Stimulated activated CD4-positive, alpha-beta T cell treated with anti-CD3 and anti-CD28 coated beads, Interleukin-1b, Interleukin-23, amount 100 ng/mL, for 1 hour (primary cell): ENCODE measurements at regions not wholly inside any gene's neighbourhood (a gene's known extent, or its start where the extent isn't known, plus 50 kb on each side); places are given as distances from the start of the nearest gene placed in this dataset.

ENCODE experiments used
- DNase-seq, 2 donors: peaks; one replicate each; pipeline ENCODE4 v3.0.0-alpha.2; 2020; ENCODE audit warnings: low read depth in 2 of 2

DNA sequence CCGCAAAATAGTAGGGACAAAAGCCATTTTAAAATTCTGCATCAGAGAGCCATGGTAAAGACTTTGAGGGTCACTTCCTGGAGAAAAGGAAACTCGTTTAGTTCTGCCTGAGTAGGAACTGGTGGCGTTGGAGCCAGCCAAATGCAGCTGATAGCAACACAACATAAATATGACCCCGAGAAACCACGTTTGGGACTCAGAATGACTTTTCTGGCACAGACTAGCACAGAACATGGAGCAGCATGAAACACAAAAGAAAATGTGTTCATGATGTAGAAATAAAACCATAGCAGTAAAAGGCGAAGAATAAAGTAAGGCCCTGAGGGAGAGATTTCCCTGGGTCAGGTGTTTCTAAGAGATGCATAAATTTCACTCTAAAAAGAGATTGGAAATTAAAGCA, 149.2 kb upstream of the KLHL29 start:
- no peak for DNase-seq

DNA sequence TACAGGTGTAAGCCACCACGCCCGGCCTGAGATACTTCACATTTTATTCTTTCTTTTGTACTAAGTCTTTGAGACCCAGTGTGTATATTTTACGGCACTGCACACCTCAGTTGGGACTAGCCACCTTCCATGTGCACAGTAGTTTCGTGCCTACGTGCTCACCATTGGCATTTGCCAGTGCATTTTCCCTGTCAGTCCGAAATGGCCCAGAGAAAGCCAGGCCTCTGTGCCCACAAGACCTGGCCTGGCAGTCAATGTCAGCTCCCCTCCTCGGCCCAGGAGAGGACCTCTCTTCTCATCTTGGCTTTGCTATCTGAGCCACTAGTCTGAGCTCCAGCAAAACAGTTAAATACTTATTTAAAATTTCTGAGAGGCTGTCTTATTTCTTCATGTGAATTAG, 147.8 kb upstream of the KLHL29 start:
- no peak for DNase-seq

DNA sequence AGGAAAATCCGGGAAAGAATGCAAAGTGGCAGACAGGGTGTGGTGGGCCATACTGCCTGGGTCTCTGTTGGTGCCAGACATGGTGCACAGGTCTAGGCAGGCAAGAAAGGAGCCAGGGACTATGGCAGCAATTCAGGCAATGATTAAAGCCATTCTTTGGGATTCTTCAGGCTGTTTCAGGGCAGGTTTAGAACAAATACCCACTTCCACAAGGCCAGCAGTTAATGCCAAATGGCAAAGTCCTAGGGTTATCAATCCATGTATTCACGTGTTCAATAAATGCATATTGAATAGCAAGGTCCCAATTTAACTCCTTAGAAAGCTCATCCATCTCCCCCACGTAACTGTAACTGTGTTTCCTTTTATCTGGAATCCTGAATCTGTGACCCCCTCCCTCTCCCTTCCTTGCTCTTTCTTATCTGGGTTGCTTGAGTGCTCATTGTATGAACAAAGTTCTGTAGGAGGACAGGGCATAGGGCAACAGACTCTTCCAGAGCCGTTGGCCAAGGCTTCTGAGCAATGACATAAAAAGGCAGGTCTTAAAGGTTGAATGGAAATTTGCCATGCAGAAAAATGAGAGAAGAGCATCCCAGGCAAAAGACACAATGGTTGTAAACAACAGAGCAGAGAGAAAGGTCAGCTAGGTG, 146.8 kb upstream of the KLHL29 start:
- no peak for DNase-seq

DNA sequence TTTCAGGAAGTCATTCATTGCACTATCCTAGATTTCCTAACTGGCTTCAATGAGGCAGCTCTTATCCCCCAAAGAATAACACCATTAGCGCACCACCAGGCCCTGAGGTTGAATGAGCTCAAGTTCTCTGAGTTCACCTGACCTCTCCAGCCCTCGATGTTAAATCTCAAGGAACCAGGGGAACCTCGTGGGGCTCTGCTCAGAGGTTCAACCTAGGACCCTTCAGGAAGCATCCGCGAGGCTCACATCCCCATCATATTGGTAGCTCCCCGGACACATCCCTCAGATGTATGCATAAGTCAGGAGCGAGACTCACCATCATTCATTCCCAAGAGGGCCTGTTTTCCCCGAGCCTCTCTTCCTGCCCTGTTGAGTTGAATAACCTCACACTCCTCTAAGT, 145.6 kb upstream of the KLHL29 start:
- no peak for DNase-seq

DNA sequence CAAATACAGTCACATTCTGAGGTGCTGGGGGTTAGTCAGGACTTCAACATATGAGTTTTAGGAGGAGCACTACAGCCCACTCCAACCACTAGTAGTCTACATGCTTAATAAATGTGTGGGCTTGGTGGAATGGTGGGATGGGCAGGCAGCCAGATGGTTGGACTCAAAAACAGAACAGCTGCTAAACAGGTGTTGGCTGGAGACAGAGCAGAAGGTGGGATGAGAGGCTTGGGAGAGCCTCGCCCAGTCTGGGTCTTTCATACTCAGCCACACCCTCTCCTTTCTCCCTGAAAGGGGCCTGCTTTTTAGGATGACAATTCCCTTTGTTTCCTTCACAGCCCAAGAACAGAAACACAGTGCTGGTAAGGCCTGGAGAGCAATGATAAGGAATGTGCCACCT, 143.9 kb upstream of the KLHL29 start:
- DNase-seq: no peak

DNA sequence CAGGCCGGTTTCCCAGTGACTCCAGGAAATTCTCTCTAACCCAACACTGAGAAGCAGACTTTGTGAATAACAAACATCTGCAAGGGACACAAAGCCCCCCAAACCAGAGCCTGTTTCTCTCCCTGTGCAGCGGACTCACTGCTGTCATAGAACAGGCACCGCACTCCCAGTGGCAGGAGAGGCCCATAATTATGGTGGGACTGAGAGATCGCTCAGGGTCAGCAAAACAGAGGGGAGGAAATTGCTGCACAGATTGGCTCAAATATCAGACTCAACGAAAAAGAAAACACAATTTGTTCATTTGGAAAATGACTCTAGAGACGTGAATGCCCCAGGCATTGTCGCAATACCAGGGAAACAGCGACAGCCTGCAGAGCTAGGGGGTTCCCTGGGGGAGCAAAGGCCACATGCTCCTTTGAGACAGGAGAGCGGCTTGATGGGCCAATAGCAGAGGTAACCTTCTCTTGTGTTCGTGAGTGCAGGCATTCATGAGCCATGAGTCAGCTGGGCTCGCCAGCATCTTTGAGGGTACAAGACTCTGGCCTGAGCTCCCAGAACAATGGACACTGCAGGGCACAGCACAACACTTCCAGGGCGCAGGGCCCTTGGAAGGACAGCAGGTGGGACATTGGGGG, 143.3 kb upstream of the KLHL29 start:
- no peak for DNase-seq

DNA sequence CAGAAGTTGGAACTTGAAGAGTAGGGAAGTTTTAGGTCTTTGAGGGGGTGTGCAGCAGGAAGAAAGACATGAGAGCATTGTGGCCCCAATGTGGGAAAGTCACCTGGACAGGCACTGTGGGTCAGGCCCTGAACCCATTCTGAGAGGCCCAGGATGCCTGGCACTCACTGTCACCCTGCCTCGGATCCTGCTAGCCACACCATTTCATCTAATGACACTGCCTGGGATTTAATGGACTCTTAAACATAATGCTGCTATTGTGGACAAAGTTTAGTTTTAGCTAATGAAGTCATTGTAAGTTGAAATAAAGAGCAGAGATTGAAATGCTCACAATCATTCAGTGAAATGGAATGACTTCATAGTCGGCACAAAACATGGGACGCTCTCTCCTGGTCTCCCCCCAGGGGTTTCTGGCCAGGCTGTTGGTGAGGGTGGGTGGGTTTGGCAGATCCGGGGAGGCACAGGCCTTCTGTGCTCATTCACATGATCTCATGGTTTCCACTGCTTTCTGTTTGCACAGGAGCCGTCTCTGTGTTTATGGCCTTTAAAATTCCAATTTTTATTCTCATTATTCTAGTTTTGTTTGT, 141.8 kb upstream of the KLHL29 start:
- DNase-seq: no peak

DNA sequence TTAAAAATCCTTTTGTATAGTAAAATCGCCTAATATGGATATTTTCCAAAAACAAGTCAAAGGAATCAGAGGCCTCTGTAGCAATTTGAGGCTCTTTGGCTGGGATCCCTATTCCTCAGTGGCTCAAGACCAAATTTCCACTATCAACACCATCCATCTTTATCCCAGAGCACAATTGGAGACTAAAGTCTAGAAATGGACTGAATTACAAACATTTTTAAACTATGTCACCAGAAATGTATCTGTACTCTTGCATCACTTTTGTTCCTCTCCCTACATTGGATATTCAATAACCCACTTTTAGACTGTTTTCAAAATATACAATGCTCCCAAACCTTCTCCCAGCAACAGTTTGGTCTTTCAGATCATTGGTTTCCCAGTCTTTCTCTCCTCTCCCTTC, 140.4 kb upstream of the KLHL29 start:
- no peak for DNase-seq

DNA sequence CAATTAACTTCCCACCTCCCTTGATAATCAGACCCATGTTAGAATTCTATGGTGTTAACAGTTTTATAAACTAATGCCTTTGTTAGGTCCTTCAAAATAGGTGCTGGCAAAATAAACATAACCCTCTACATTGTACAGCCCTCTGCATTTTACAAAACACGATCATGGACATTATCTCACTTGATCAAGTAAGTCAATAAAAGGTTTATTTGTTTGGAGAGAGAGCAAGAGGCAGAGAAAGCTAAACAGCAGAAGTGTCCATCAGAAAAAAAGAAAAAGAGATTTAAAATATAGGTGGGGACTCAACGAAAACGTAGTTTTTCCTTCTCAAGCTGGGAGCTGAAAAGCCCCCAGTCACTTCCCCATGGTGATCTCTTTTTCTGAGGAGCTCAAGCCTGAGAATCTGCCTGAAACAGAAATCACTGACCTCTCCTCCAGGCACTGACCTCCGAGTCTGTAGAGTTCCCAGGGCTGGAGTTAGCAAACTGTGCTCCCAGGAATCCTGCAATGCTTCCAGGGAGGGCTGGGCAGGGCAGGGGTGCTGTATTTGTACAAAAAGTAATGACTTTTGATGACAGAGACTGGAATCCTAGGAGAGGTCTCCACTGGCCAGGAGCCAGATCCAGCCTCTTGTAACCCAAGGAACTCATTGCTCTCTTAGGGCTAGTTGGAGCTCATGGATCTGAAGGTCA, 137.8 kb upstream of the KLHL29 start:
- no peak for DNase-seq

DNA sequence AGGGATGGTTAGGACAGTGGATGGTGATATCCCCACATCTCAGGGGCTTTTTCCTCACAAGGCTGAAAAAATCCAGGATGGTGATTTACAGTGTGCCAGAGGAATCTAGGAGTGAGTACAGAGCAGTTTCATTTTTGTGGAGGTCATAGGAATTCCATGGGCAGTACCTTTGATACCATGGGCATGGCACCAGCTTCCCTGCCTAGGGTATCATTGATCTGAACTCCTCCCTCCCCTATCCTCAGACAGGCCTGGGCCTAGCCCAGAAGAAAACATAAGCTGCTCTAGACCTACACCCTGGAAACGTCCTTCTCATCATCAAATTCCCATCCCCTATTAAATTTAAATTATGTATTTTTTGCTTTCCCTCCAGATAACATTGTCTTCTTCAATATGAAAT, 136.3 kb upstream of the KLHL29 start:
- DNase-seq: no peak

DNA sequence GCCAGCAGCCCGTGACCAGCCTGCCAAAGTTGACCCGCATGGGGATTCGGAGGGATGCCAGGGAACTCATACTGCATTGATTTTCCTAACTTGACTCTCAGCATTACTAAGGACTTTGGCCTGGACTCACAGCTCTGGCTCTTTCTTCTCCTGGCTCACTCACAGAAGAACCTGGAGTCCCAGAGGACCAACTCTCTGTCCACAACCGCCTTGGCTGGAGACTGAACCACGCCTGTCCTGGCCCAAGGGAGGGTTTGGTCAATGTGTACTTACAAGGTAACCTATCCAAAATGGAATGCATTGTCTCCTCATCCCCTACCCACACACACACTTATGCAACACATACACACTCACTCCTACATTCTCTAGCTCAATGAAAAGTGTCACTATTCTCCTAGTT, 135.6 kb upstream of the KLHL29 start:
- DNase-seq: no peak

DNA sequence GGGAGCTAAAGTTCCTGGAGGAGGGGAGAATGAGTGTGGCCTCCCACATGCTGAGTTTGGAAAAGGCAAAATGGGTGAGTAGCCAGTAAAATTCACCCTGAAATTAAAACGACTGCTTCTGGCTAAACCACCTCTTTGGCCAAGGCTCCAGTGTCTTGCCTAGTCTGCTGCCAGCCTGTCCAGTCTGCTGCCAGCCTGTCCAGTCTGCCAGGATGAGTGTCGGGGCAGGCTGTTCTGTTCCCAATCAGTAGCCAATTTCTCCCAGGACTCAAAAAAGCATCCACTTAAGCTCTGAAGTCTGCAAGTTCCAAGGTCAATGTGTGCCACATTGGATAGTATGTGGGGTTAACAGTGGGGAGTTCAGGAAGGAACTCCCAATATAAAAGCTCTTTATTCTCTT, 134.6 kb upstream of the KLHL29 start:
- no peak for DNase-seq

DNA sequence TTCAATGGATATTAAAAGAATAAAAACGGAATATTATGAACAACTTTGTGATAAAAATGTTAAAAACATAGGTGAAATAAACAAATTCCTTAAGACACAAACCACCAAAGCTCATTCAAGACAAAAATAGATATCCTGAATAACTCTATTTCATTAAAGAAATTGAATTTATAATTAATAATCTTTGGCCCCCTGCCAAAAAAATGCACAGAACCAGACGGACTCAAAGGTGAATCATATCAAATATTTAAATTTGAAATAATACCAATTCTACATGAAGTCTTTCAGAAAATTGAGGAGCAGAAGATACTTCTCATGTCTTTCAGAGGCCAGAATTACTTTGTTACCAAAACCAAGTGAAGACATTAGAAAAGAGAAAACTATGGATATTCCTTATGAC, 128.3 kb upstream of the KLHL29 start:
- DNase-seq: no peak

DNA sequence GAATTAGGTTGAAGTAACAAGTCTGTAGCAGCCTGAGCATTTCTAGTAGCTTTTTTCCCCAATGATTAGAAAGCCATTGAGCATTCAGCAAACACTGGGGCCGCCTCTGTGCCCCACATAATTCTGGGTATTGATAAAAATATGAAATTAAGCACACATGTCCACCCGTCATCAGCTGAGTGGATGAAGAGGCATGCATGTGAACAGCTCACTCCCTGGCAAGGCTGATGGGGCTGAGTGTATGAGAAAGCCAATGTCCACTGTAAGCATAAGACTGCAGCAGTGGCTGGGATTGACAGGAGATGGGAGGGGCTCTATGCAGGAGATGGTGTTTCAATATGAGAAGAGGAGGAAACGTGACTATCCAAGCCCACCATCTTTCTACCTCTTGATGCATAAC, 124.4 kb upstream of the KLHL29 start:
- DNase-seq: no peak

DNA sequence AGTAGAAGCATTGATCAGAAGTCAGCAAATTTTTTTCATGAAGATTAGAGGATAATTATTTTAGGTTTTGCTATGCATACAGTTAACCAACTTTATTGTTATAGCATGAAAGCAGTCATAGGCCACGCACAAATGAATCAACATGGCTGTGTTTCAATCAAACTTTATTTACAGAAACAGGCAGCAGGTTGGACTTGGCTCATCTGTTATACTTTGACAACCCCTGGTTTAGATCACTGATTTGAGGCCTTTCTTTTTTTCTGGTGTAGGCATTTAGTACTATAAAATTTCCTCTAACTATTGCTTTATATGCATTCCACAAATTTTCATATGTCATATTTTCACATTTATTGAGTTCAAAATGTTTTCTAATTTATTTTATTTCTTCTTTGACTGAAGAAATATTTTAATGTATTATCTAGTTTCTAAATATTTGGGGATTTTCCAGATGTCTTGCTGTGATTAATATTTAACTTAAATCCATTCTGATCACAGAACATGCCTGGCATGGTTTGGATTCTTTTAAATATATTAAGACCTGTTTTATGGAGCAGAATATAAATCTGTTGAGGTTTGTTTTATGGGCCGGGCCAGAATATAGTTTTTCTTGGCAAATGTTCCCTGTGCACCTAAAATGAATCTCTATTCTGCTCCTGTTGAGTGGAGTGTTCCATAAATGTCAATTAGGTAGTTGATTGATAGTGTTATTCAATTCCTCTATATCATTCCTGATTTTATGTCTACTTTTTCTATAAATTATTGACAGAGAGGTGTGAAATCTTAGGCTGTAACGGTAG, 116.3 kb upstream of the KLHL29 start:
- no peak for DNase-seq

DNA sequence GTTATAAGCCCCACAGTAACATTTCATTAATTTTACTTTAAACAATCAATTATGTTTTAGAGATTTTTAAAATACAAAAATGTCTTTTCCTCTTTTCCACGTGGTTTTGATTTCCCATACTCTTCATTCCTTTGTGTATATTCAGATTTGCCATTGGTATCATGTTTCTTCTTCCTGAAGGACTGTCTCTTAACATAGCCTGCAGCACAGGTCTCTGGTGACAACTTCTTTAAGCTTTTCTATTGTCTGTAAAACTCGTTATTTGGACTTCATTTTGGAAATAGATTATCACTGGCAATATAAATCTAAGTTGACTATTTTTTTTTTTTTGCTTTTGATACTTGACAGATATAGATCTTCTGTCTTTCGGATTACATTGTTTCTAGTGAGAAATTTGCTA, 115.2 kb upstream of the KLHL29 start:
- DNase-seq: no peak

DNA sequence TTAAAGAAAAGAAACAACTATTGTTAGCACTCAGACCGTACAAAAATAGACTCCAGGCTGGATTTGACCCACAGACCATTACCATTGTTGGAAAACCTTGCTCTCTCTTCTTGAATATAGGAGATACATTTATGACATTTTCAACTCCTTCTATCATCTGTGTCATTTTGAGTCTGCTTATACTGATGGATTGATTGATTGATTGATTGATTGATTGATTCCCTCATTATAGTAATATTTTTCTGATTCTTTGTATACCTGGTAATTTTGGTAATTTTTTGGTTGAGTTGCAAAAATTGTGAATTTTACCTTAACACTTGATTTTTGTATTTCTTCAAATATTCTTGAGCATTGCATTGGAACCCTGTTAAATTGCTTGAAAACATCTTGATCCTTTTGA, 114.2 kb upstream of the KLHL29 start:
- DNase-seq: no peak

DNA sequence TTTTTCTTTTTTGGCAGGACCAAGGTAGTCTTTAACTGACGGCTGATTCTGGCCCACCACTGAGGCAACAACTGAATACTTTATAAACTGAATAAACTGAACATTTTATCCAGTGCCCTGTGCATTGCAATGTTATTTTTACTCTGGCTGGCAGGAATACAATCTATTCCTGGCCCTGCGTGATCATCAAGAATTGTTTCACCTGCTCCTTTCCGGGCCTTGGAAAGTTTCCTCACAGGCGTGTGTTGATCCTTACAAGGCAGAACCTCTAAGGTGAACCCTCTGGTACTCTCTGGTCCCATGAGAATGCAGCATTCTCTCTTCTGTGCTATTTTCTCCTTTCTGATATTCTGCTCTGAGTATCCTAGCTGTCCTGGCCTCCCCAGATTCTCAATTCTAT, 113.7 kb upstream of the KLHL29 start:
- DNase-seq: no peak

DNA sequence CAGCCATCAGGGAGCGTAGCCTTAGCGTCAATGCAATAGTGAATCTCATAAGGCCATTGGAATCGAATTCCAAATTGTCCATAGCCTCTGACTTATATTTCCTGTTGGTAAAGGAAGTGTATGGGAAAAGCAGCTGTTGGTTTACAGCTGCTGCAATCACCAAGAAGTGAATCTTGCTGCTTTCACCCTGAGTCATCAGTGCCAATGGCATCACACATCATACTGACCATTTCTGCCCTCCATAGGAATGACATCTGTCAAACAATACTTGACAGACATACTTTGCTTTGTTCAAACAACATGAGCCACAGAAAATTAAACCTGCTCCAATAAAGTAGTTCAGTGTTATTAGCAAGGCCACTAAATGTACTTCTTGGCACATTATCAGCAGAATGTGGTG, 111.2 kb upstream of the KLHL29 start:
- no peak for DNase-seq

DNA sequence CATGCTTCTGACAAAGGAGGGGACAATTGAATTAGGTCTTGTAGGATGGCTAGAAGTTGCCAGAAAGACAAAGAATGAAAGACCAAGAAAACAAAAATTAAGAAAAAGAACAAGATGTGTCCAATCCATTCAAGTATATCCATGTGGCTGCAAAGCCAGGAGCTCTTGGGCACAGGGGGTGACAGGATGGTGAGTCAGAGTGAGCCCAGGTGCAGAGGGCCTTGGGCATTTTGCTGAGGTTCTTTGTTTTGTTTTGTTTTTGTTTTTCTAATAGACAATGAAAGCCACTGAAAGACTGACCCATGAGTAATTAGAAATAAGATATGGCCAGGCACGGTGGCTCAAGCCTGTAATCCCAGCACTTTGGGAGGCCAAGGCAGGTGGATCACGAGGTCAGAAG, 104.6 kb upstream of the KLHL29 start:
- no peak for DNase-seq

DNA sequence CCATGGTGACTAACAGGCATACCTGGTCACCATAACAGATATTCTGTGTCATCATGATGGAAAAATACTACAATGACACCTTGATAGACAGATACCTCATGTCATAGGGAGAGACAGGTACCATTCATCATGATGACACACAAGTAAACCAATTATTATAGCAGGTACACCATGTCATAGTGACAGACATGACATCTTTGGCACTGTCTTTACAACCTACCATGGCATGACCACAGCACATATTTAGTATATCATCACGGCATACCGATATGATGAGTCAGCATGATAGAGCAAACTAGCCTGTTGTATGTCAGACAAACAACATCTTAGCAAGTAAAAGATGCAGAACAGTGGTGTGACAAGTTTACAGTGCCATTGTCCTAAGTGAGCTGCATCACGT, 101.3 kb upstream of the KLHL29 start:
- no peak for DNase-seq

DNA sequence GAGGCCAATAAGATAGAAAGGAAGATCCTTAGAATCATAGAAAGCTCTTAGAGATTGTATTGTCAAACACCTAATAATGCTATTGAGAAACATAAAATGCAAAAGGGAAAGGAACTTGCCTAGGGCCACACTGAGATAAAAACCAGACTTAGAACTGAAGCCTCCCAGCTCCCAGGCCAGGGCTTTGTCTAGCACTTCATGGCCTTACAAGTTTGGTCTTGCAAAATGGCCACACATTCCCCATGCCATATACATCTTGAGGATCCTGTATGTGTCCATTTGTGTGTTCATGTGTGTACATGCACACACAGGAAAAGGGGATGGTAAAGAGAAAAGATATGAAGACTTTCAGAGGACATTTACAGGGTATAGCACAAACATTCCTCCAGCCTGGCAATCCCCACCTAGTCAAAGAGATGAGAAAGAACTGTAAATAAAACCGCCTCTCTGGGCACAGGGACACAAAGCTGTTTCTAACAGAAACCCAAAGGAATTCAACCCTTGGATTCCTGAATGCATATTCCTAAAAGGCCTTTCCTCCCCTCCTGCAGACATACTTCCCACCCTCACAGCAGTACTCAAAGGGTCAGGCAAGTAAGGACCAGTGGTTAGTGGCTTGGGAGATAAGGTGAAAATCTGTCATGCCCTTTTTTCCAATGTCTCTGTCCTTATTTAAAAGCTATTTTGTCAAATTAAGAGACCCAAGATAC, 99.7 kb upstream of the KLHL29 start:
- DNase-seq: no peak
